Epithelial cell of proximal tubule (primary cell): ENCODE measurements at regions not wholly inside any gene's neighbourhood (a gene's known extent, or its start where the extent isn't known, plus 50 kb on each side); places are given as distances from the start of the nearest gene placed in this dataset.

ENCODE experiments used
- DNase-seq: peaks from one replicate; pipeline ENCODE4 v3.0.0-alpha.2; 2011; ENCODE audit warnings: low read depth
- H3K4me3 ChIP-seq: 2 replicates; pipeline ENCODE4 v1.5.1; 2011; ENCODE audit warnings: low read depth, mild to moderate bottlenecking, low read length
- CTCF ChIP-seq: conservative IDR thresholded peaks from 2 replicates; pipeline ENCODE4 v1.5.1; 2012; ENCODE audit warnings: low read depth, mild to moderate bottlenecking, low read length

GRCh38 chr13:73943137-73943964 is 190.9 kb downstream of the KLF12 start:
- no peak for DNase-seq
- H3K4me3 ChIP-seq, result no peak overlapping the region
- TF ChIP-seq CTCF, result no peak

- H3K4me3 ChIP-seq, result no peak overlapping the region
- no peak for DNase-seq
- no peak for TF ChIP-seq CTCF
These were observed 192.5 kb downstream of the KLF12 start for GRCh38 chr13:73941752-73942151.

GRCh38 chr13:73940098-73940497 is 194.1 kb downstream of the KLF12 start:
- TF ChIP-seq CTCF, result peak; percentile 47
- no peak overlapping the region for H3K4me3 ChIP-seq
- DNase-seq, result no peak

- TF ChIP-seq CTCF, result no peak
- DNase-seq, result no peak
These were observed 194.6 kb downstream of the KLF12 start for GRCh38 chr13:73939603-73940002.

GRCh38 chr13:73939071-73939380 is 195.2 kb downstream of the KLF12 start:
- TF ChIP-seq CTCF, result no peak
- no peak for DNase-seq
- no peak overlapping the region for H3K4me3 ChIP-seq

More at GRCh38 chr13:73939603-73940002, 194.6 kb downstream of the KLF12 start:
- no peak overlapping the region for H3K4me3 ChIP-seq

GRCh38 chr13:73938372-73939070 is 195.7 kb downstream of the KLF12 start:
- no peak overlapping the region for H3K4me3 ChIP-seq
- TF ChIP-seq CTCF, result no peak
- no peak for DNase-seq

GRCh38 chr13:73937441-73937840 is 196.8 kb downstream of the KLF12 start:
- H3K4me3 ChIP-seq, result no peak overlapping the region
- no peak for DNase-seq
- TF ChIP-seq CTCF, result no peak
